GM19397 (cell line): ENCODE measurements at regions not wholly inside any gene's neighbourhood (a gene's known extent, or its start where the extent isn't known, plus 50 kb on each side); places are given as distances from the start of the nearest gene placed in this dataset.
"Not testable (repeated sequence)": the region's sequence is repeated elsewhere in the genome, so short reads cannot be mapped to it uniquely, and the experiment has no call there.

Source experiments
- ATAC-seq: cut with Tn5 transposase; IDR thresholded peaks from one replicate; pipeline ENCODE4 v1.9.1; 2021; ENCODE audit warnings: mild to moderate bottlenecking, moderate library complexity; ENCODE audit not compliant: unreplicated experiment

GRCh38 chr4:116688536-116688935, 396.8 kb downstream of the TRAM1L1 start:
- ATAC-seq: no peak

- ATAC-seq: no peak
Observed at GRCh38 chr4:116668190-116668589, 417.2 kb downstream of the TRAM1L1 start.

- no peak for ATAC-seq
Observed at GRCh38 chr4:116665716-116666115, 419.7 kb downstream of the TRAM1L1 start.

GRCh38 chr4:116664198-116664597, 421.2 kb downstream of the TRAM1L1 start:
- ATAC-seq: no peak

- no peak for ATAC-seq
Observed at GRCh38 chr4:116639070-116639577, 446.3 kb downstream of the TRAM1L1 start.

- ATAC-seq: no peak
Observed at GRCh38 chr4:116638592-116638991, 446.8 kb downstream of the TRAM1L1 start.

GRCh38 chr4:116636917-116637316, 448.5 kb downstream of the TRAM1L1 start:
- peak; percentile 90 for ATAC-seq

- ATAC-seq: no peak
Observed at GRCh38 chr4:116632269-116632668, 453.1 kb downstream of the TRAM1L1 start.

- ATAC-seq: no peak
Observed at GRCh38 chr4:116628598-116628997, 456.8 kb downstream of the TRAM1L1 start.

GRCh38 chr4:116627545-116627944, 457.8 kb downstream of the TRAM1L1 start:
- no peak for ATAC-seq

GRCh38 chr4:116619508-116619907, 465.9 kb downstream of the TRAM1L1 start:
- not testable (repeated sequence) for ATAC-seq

- no peak for ATAC-seq
Observed at GRCh38 chr4:116618638-116619037, 466.7 kb downstream of the TRAM1L1 start.

GRCh38 chr4:116603096-116603495, 482.3 kb downstream of the TRAM1L1 start:
- no peak for ATAC-seq

- no peak for ATAC-seq
Observed at GRCh38 chr4:116599859-116600258, 485.5 kb downstream of the TRAM1L1 start.

GRCh38 chr4:116598980-116599789, 486.2 kb downstream of the TRAM1L1 start:
- no peak for ATAC-seq

- no peak for ATAC-seq
Observed at GRCh38 chr4:116598155-116598979, 487.0 kb downstream of the TRAM1L1 start.

- ATAC-seq: no peak
Observed at GRCh38 chr4:116590648-116591047, 494.7 kb downstream of the TRAM1L1 start.

GRCh38 chr4:116588783-116589182, 496.6 kb downstream of the TRAM1L1 start:
- ATAC-seq: no peak

GRCh38 chr4:116585246-116585645, 500.1 kb downstream of the TRAM1L1 start:
- ATAC-seq: no peak

GRCh38 chr4:116577321-116577720, 508.1 kb downstream of the TRAM1L1 start:
- ATAC-seq: no peak

GRCh38 chr4:116573540-116573939, 511.8 kb downstream of the TRAM1L1 start:
- ATAC-seq: no peak

GRCh38 chr4:116561768-116562167, 523.6 kb downstream of the TRAM1L1 start:
- ATAC-seq: no peak
